Neural cell (in vitro differentiated cells): ENCODE measurements at regions not wholly inside any gene's neighbourhood (a gene's known extent, or its start where the extent isn't known, plus 50 kb on each side); places are given as distances from the start of the nearest gene placed in this dataset.

ENCODE experiments used
- H2AFZ ChIP-seq: fragments of 200-600, 300-800 bp; sonication (generic), shearing (Covaris generic); 2 replicates; pipeline ENCODE4 v1.6.0; 2014; ENCODE audit warnings: low read depth, mild to moderate bottlenecking, antibody characterized with exemption, low read length, moderate library complexity
- H3F3A ChIP-seq: fragments of 200-600 bp; shearing (Covaris generic); 2 replicates; pipeline ENCODE4 v1.6.1; 2016; ENCODE audit warnings: mild to moderate bottlenecking, moderate library complexity, mixed read lengths, antibody characterized with exemption, low read length; ENCODE audit not compliant: insufficient read depth, poor library complexity, severe bottlenecking
- H3K27ac ChIP-seq: fragments of 200-600, 300-800 bp; sonication (generic), shearing (Covaris generic); 2 replicates; pipeline ENCODE4 v1.5.1; 2014; ENCODE audit warnings: mild to moderate bottlenecking, low read length, moderate library complexity
- H3K27me3 ChIP-seq: fragments of 300-800, 200-600 bp; sonication (generic), shearing (Covaris generic); 2 replicates; pipeline ENCODE4 v1.6.0; 2014; ENCODE audit warnings: mild to moderate bottlenecking, low read depth, low read length, moderate library complexity; ENCODE audit not compliant: insufficient read depth
- H3K36me3 ChIP-seq: fragments of 300-800, 200-600 bp; sonication (generic), shearing (Covaris generic); 2 replicates; pipeline ENCODE4 v1.5.1; 2014; ENCODE audit warnings: mild to moderate bottlenecking, antibody characterized with exemption, low read length, moderate library complexity; ENCODE audit not compliant: insufficient read depth
- H3K4me2 ChIP-seq: fragments of 300-800, 200-600 bp; sonication (generic), shearing (Covaris generic); 2 replicates; pipeline ENCODE4 v1.6.0; 2014; ENCODE audit warnings: mild to moderate bottlenecking, low read length
- H3K4me3 ChIP-seq: fragments of 300-800, 200-600 bp; sonication (generic), shearing (Covaris generic); 2 replicates; pipeline ENCODE4 v1.5.1; 2014; ENCODE audit warnings: mild to moderate bottlenecking, low read length, moderate library complexity
- H3K79me2 ChIP-seq: fragments of 200-600 bp; shearing (Covaris generic); replicated peaks from 2 replicates; pipeline ENCODE4 v1.6.0; 2014; ENCODE audit warnings: mild to moderate bottlenecking, low read length, moderate library complexity; ENCODE audit not compliant: insufficient read depth
- H3K9ac ChIP-seq: fragments of 300-800, 200-600 bp; sonication (generic), shearing (Covaris generic); 2 replicates; pipeline ENCODE4 v1.6.1; 2016; ENCODE audit warnings: mild to moderate bottlenecking, low read length, mixed read lengths
- H3K9me2 ChIP-seq: fragments of 200-600 bp; shearing (Covaris generic); 2 replicates; pipeline ENCODE4 v1.6.1; 2016; ENCODE audit warnings: mild to moderate bottlenecking, low read length, mixed read lengths; ENCODE audit not compliant: insufficient read depth
- H3K9me3 ChIP-seq: fragments of 200-600, 300-800 bp; sonication (generic), shearing (Covaris generic); 2 replicates; pipeline ENCODE4 v1.6.1; 2016; ENCODE audit warnings: mild to moderate bottlenecking, mixed run types, low read length, moderate library complexity, mixed read lengths
- H4K20me1 ChIP-seq: fragments of 200-600 bp; shearing (Covaris generic); 2 replicates; pipeline ENCODE4 v1.6.1; 2016; ENCODE audit warnings: mild to moderate bottlenecking, mixed run types; ENCODE audit not compliant: insufficient read depth
- CTCF ChIP-seq: fragments of 450-650 bp; IDR thresholded peaks from 2 replicates; pipeline ENCODE4 v1.5.1; 2014; ENCODE audit warnings: antibody characterized with exemption, mild to moderate bottlenecking, moderate library complexity; ENCODE audit not compliant: poor library complexity, severe bottlenecking
- EP300 ChIP-seq: fragments of 450-650 bp; conservative IDR thresholded peaks from 2 replicates; pipeline ENCODE4 v1.6.1; 2014; ENCODE audit warnings: antibody characterized with exemption, mild to moderate bottlenecking, moderate library complexity; ENCODE audit not compliant: poor library complexity, severe bottlenecking
- EZH2 ChIP-seq: fragments of 200-600, 300-800 bp; shearing (Covaris generic), sonication (generic); IDR thresholded peaks from 2 replicates; pipeline ENCODE4 v1.6.1; 2014; ENCODE audit warnings: antibody characterized with exemption, low read length, borderline replicate concordance, mild to moderate bottlenecking; ENCODE audit not compliant: insufficient read depth, poor library complexity, severe bottlenecking
- MXI1 ChIP-seq: fragments of 450-650 bp; conservative IDR thresholded peaks from 2 replicates; pipeline ENCODE4 v1.6.1; 2014; ENCODE audit warnings: antibody characterized with exemption, mild to moderate bottlenecking; ENCODE audit not compliant: poor library complexity, severe bottlenecking
- POLR2AphosphoS5 ChIP-seq: IDR thresholded peaks from 2 replicates; pipeline ENCODE4 v1.6.1; 2012
- RAD21 ChIP-seq: fragments of 450-650 bp; conservative IDR thresholded peaks from 2 replicates; pipeline ENCODE4 v1.6.1; 2014; ENCODE audit warnings: antibody characterized with exemption, mild to moderate bottlenecking, moderate library complexity
- REST ChIP-seq: IDR thresholded peaks from 2 replicates; pipeline ENCODE4 v1.6.1; 2012; ENCODE audit warnings: borderline replicate concordance
- SMC3 ChIP-seq: fragments of 450-650 bp; conservative IDR thresholded peaks from 2 replicates; pipeline ENCODE4 v1.6.1; 2014; ENCODE audit warnings: antibody characterized with exemption, mild to moderate bottlenecking, moderate library complexity; ENCODE audit not compliant: poor library complexity
- TAF1 ChIP-seq: IDR thresholded peaks from 2 replicates; pipeline ENCODE4 v1.6.1; 2012; ENCODE audit warnings: low read depth

GRCh38 chr10:124243702-124244121 is 150.3 kb upstream of the CHST15 start:
- no peaks in the 10 kb centered on the region for H3K36me3 ChIP-seq
- H3K79me2 ChIP-seq = no peaks in the 10 kb centered on the region
- no peaks in the 10 kb centered on the region for H3F3A ChIP-seq
- no peaks in the 10 kb centered on the region for H4K20me1 ChIP-seq
- H3K4me3 ChIP-seq = no peak overlapping the region
- no peaks in the 10 kb centered on the region for H3K9me3 ChIP-seq
- H3K9me2 ChIP-seq = no peaks in the 10 kb centered on the region
- H3K9ac ChIP-seq = no peak overlapping the region
- H2AFZ ChIP-seq = no peak overlapping the region
- no peak overlapping the region for H3K27ac ChIP-seq
- TF ChIP-seq REST (no peak), POLR2AphosphoS5 (no peak), EP300 (no peak), CTCF (no peak), EZH2 (no peak), SMC3 (no peak), TAF1 (no peak), MXI1 (no peak), RAD21 (no peak)
- no peaks in the 10 kb centered on the region for H3K27me3 ChIP-seq
- no peak overlapping the region for H3K4me2 ChIP-seq

- Histone ChIP-seq H3K9ac (no peak overlapping the region), H3K27me3 (no peaks in the 10 kb centered on the region), H3K9me2 (no peaks in the 10 kb centered on the region), H4K20me1 (no peaks in the 10 kb centered on the region), H3K36me3 (no peaks in the 10 kb centered on the region), H2AFZ (no peak overlapping the region), H3K27ac (no peak overlapping the region), H3K79me2 (no peaks in the 10 kb centered on the region), H3K4me3 (no peak overlapping the region), H3F3A (no peaks in the 10 kb centered on the region), H3K9me3 (no peaks in the 10 kb centered on the region), H3K4me2 (no peak overlapping the region)
- TF ChIP-seq EZH2 (no peak), TAF1 (no peak), SMC3 (no peak), POLR2AphosphoS5 (no peak), REST (no peak), RAD21 (no peak), EP300 (no peak), CTCF (no peak), MXI1 (no peak)
These were observed 149.4 kb upstream of the CHST15 start for GRCh38 chr10:124242791-124243190.
